ENCODE measurements at regions not wholly inside any gene's neighbourhood (a gene's known extent, or its start where the extent isn't known, plus 50 kb on each side); places are given as distances from the start of the nearest gene placed in this dataset.

- TF ChIP-seq CTCF (IDR thresholded peaks at IDR 0.05 in 4 of 5, conservative IDR thresholded peaks at IDR 0.05 in 1 of 5) (no peak), POLR2A (IDR thresholded peaks at IDR 0.05) (no peak)
Measured at GRCh38 chr18:26734760-26735159, 130.7 kb downstream of the AQP4 start.

Measured in gastrocnemius medialis (tissue), 4 donors.